NCI-H1092 treated with DMSO at 0.1 percent for 48 hours (cell line): ENCODE measurements at regions not wholly inside any gene's neighbourhood (a gene's known extent, or its start where the extent isn't known, plus 50 kb on each side); places are given as distances from the start of the nearest gene placed in this dataset.

Experiments
- DNase-seq: peaks from one replicate; lab custom pipeline; 2025; lab: John Stamatoyannopoulos, UW

DNA sequence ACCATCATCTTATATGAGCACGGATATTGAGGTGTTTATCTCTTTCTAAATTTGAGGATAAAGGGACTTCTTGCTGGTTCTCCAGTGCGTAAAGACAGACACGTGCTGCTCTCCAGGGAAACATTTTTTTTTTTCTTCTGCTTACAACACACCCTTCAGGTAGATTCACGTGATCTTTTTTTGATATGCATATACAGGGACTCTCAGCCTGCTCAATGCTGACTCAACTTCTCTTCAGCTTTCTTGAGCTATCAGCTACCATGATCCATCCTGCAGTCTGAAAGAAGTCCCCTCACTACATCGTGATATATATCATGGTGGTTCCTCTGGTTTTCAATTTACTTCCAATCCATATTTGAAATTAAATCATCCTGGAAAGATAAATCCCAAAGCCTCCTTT, 87.1 kb upstream of the SLITRK3 start:
- DNase-seq, result no peak

GRCh38 chr3:165279471-165279870, 83.3 kb upstream of the SLITRK3 start:
- DNase-seq, result no peak

DNA sequence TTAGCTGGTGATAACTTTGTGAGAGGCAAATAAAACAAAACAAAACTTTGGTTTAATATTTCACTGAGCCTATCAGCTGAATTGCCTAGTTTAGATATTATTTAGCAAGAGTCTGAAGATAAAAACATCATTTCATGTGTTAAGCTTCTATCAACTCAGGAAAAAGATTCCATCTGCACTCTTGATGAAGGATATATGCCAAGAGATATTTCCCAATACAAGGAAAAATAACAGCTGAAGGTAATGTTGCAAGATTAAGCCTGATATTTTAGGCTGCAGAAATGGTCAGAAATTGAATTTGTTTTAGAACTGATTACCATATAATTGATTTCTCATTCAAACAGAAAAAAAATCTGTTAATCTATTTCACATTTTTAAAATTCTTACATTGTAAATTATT, 77.2 kb upstream of the SLITRK3 start:
- no peak for DNase-seq

DNA sequence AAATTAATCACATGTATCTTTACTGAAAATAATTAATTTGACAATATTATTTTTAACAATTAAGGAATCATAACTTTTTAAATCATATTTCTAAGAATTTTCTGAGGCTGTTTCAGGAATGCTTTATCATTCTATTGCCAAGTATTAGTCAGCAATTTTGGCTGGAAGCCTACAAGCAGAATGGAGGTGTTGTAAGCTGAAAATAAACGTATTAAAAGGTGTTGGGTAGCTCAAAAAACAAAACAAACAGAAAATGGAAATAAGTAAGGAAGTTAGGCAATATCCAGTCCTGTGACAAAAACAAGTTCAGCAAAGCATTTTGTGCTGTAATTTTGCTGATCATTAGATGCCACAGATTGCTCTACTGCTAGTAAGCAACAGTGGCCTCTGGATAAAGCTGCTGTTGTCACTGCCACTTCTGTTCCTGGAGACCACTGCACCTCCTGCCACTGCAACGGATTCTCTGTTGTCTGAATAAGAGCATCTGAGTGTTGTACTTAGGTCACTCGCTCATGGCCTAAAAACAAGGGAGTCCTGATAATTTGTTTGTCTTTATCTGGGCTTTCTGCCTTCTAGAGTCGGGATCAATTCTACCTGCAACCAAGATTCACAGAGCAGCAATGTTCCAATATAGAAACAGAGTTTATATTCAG, 63.5 kb upstream of the SLITRK3 start:
- no peak for DNase-seq

GRCh38 chr3:165256554-165257065, 60.4 kb upstream of the SLITRK3 start:
- DNase-seq, result no peak

GRCh38 chr3:165254812-165255211, 58.6 kb upstream of the SLITRK3 start:
- peak; percentile 53 for DNase-seq
